HG03175 (cell line): ENCODE measurements at regions not wholly inside any gene's neighbourhood (a gene's known extent, or its start where the extent isn't known, plus 50 kb on each side); places are given as distances from the start of the nearest gene placed in this dataset.

Experiments
- ATAC-seq: cut with Tn5 transposase; IDR thresholded peaks from one replicate; pipeline ENCODE4 v1.9.1; 2021; ENCODE audit warnings: mild to moderate bottlenecking, moderate library complexity; ENCODE audit not compliant: unreplicated experiment

GRCh38 chr5:163770625-163771024 is 265.2 kb downstream of the MAT2B start:
- ATAC-seq = no peak

GRCh38 chr5:163772241-163772640 is 266.8 kb downstream of the MAT2B start:
- no peak for ATAC-seq

- no peak for ATAC-seq
Observed at GRCh38 chr5:163772644-163773043, 267.2 kb downstream of the MAT2B start.

- ATAC-seq = no peak
Observed at GRCh38 chr5:163773226-163773625, 267.8 kb downstream of the MAT2B start.

- ATAC-seq = no peak
Observed at GRCh38 chr5:163789870-163790269, 284.5 kb downstream of the MAT2B start.

GRCh38 chr5:163790497-163790896 is 285.1 kb downstream of the MAT2B start:
- no peak for ATAC-seq

GRCh38 chr5:163794993-163795392 is 289.6 kb downstream of the MAT2B start:
- no peak for ATAC-seq

GRCh38 chr5:163807781-163808180 is 302.4 kb downstream of the MAT2B start:
- ATAC-seq = no peak

GRCh38 chr5:163809473-163809872 is 304.1 kb downstream of the MAT2B start:
- no peak for ATAC-seq

GRCh38 chr5:163813900-163814299 is 308.5 kb downstream of the MAT2B start:
- ATAC-seq = no peak

- no peak for ATAC-seq
Observed at GRCh38 chr5:163815240-163815791, 309.9 kb downstream of the MAT2B start.

- no peak for ATAC-seq
Observed at GRCh38 chr5:163821142-163821541, 315.7 kb downstream of the MAT2B start.

GRCh38 chr5:163822548-163822947 is 317.1 kb downstream of the MAT2B start:
- ATAC-seq = no peak

GRCh38 chr5:163825661-163826060 is 320.2 kb downstream of the MAT2B start:
- ATAC-seq = no peak

GRCh38 chr5:163826201-163826600 is 320.8 kb downstream of the MAT2B start:
- ATAC-seq = no peak

GRCh38 chr5:163832155-163832554 is 326.7 kb downstream of the MAT2B start:
- ATAC-seq = no peak

- no peak for ATAC-seq
Observed at GRCh38 chr5:163838738-163839137, 333.3 kb downstream of the MAT2B start.

GRCh38 chr5:163846512-163846911 is 341.1 kb downstream of the MAT2B start:
- ATAC-seq = no peak

GRCh38 chr5:163855754-163856153 is 350.3 kb downstream of the MAT2B start:
- ATAC-seq = no peak

GRCh38 chr5:163861670-163862069 is 356.3 kb downstream of the MAT2B start:
- ATAC-seq = no peak

- ATAC-seq = no peak
Observed at GRCh38 chr5:163867324-163867723, 361.9 kb downstream of the MAT2B start.

- ATAC-seq = no peak
Observed at GRCh38 chr5:163867738-163868137, 362.3 kb downstream of the MAT2B start.

GRCh38 chr5:163869581-163869980 is 364.2 kb downstream of the MAT2B start:
- ATAC-seq = no peak
